H9 (cell line): ENCODE measurements at regions not wholly inside any gene's neighbourhood (a gene's known extent, or its start where the extent isn't known, plus 50 kb on each side); places are given as distances from the start of the nearest gene placed in this dataset.

Experiments used
- DNase-seq: peaks from one replicate; pipeline ENCODE4 v3.0.0-alpha.2; 2017
- H2AFZ ChIP-seq: one replicate; pipeline ENCODE4 v1.6.1; 2013; ENCODE audit warnings: mild to moderate bottlenecking, low read length, control low read depth, moderate library complexity
- H2AK5ac ChIP-seq: 2 replicates; pipeline ENCODE4 v1.6.1; 2013; ENCODE audit warnings: low read length, control low read depth, mixed read lengths; ENCODE audit not compliant: insufficient read length
- H2BK120ac ChIP-seq: one replicate; pipeline ENCODE4 v1.6.1; 2013; ENCODE audit warnings: low read depth, mild to moderate bottlenecking, low read length, control low read depth, inconsistent platforms; ENCODE audit not compliant: poor library complexity, severe bottlenecking
- H2BK12ac ChIP-seq: 2 replicates; pipeline ENCODE4 v1.6.1; 2013; ENCODE audit warnings: low read length, control low read depth, mixed read lengths, low read depth; ENCODE audit not compliant: insufficient read length
- H2BK15ac ChIP-seq: 2 replicates; pipeline ENCODE4 v1.6.1; 2013; ENCODE audit warnings: low read depth, low read length, control low read depth
- H2BK20ac ChIP-seq: one replicate; pipeline ENCODE4 v1.6.1; 2013; ENCODE audit warnings: low read depth, mild to moderate bottlenecking, low read length, control low read depth, inconsistent platforms; ENCODE audit not compliant: poor library complexity, severe bottlenecking
- H2BK5ac ChIP-seq: 2 replicates; pipeline ENCODE4 v1.6.1; 2013; ENCODE audit warnings: low read length, control low read depth, mixed read lengths; ENCODE audit not compliant: insufficient read length
- H3K14ac ChIP-seq: 2 replicates; pipeline ENCODE4 v1.6.1; 2013; ENCODE audit warnings: low read length, control low read depth; ENCODE audit not compliant: insufficient read depth
- H3K18ac ChIP-seq: 2 replicates; pipeline ENCODE4 v1.6.1; 2013; ENCODE audit warnings: low read depth, mild to moderate bottlenecking, mixed read lengths, low read length, control low read depth; ENCODE audit not compliant: insufficient read length
- H3K23ac ChIP-seq: 2 replicates; pipeline ENCODE4 v1.6.1; 2013; ENCODE audit warnings: low read length, control low read depth, mixed read lengths, low read depth; ENCODE audit not compliant: insufficient read length
- H3K23me2 ChIP-seq: 2 replicates; pipeline ENCODE4 v1.6.1; 2013; ENCODE audit warnings: low read depth, mild to moderate bottlenecking, mixed read lengths, low read length, control low read depth; ENCODE audit not compliant: insufficient read length, poor library complexity, severe bottlenecking
- H3K27ac ChIP-seq: 2 replicates; pipeline ENCODE4 v1.5.1; 2013; ENCODE audit warnings: low read length, control low read depth, mixed read lengths, low read depth; ENCODE audit not compliant: insufficient read length
- H3K27me3 ChIP-seq: 2 replicates; pipeline ENCODE4 v1.6.1; 2013; ENCODE audit warnings: low read length, control low read depth, inconsistent platforms; ENCODE audit not compliant: insufficient read depth
- H3K4ac ChIP-seq: 2 replicates; pipeline ENCODE4 v1.6.1; 2013; ENCODE audit warnings: low read depth, mild to moderate bottlenecking, control low read depth, inconsistent platforms, low read length, moderate library complexity
- H3K4me1 ChIP-seq: 2 replicates; pipeline ENCODE4 v1.6.1; 2013; ENCODE audit warnings: low read length, control low read depth, inconsistent platforms; ENCODE audit not compliant: insufficient read depth
- H3K4me2 ChIP-seq: 2 replicates; pipeline ENCODE4 v1.6.1; 2013; ENCODE audit warnings: low read length, control low read depth, mixed read lengths; ENCODE audit not compliant: insufficient read length, insufficient read depth
- H3K56ac ChIP-seq: 2 replicates; pipeline ENCODE4 v1.6.1; 2013; ENCODE audit warnings: low read depth, mild to moderate bottlenecking, mixed read lengths, low read length, control low read depth; ENCODE audit not compliant: insufficient read length
- H3K79me1 ChIP-seq: 2 replicates; pipeline ENCODE4 v1.6.1; 2013; ENCODE audit warnings: low read depth, mild to moderate bottlenecking, moderate library complexity, low read length, control low read depth, inconsistent platforms; ENCODE audit not compliant: insufficient read depth, poor library complexity, severe bottlenecking
- H3K79me2 ChIP-seq: 2 replicates; pipeline ENCODE4 v1.6.1; 2013; ENCODE audit warnings: low read length, control low read depth, inconsistent platforms; ENCODE audit not compliant: insufficient read depth
- H3K9ac ChIP-seq: 2 replicates; pipeline ENCODE4 v1.6.1; 2013; ENCODE audit warnings: low read length, control low read depth, mixed read lengths; ENCODE audit not compliant: insufficient read length; ENCODE audit errors: extremely low read depth
- H3K9me3 ChIP-seq: one replicate; pipeline ENCODE4 v1.6.1; 2013; ENCODE audit warnings: low read depth, low read length, inconsistent platforms; ENCODE audit not compliant: control insufficient read depth
- H3T11ph ChIP-seq: one replicate; pipeline ENCODE4 v1.6.1; 2013; ENCODE audit warnings: mild to moderate bottlenecking, low read length, control low read depth, inconsistent platforms
- H4K20me1 ChIP-seq: one replicate; pipeline ENCODE4 v1.6.1; 2013; ENCODE audit not compliant: control insufficient read depth, insufficient read length, insufficient read depth
- H4K5ac ChIP-seq: 2 replicates; pipeline ENCODE4 v1.6.1; 2013; ENCODE audit warnings: low read depth, mild to moderate bottlenecking, mixed read lengths, low read length, control low read depth; ENCODE audit not compliant: insufficient read length
- H4K8ac ChIP-seq: replicated peaks from 2 replicates; pipeline ENCODE4 v1.6.1; 2013; ENCODE audit warnings: low read length, control low read depth, mixed read lengths, low read depth; ENCODE audit not compliant: insufficient read length
- H4K91ac ChIP-seq: 2 replicates; pipeline ENCODE4 v1.6.1; 2013; ENCODE audit warnings: low read depth, mild to moderate bottlenecking, moderate library complexity, mixed read lengths, low read length, control low read depth; ENCODE audit not compliant: insufficient read length
- H3K27ac Mint-ChIP-seq, 3 experiments: 2 replicates in 2 of 3; 3 replicates in 1 of 3; pipeline ENCODE4 v1.8.0; 2020 to 2021; ENCODE audit warnings: mixed read lengths in 3 of 3, mild to moderate bottlenecking in 1 of 3, moderate library complexity in 1 of 3
- H3K27me3 Mint-ChIP-seq: 2 replicates; pipeline ENCODE4 v1.8.0; 2021; ENCODE audit warnings: low read depth, mild to moderate bottlenecking, moderate library complexity, mixed read lengths
- H3K36me3 Mint-ChIP-seq, 3 experiments: 2 replicates in 2 of 3; 3 replicates in 1 of 3; pipeline ENCODE4 v1.8.0; 2020 to 2021; ENCODE audit warnings: low read depth in 3 of 3, mixed read lengths in 3 of 3; ENCODE audit not compliant: insufficient read depth in 1 of 3
- H3K4me1 Mint-ChIP-seq, 2 experiments: 2 replicates each; pipeline ENCODE4 v1.8.0; 2020; ENCODE audit warnings: mixed read lengths in 2 of 2
- H3K4me3 Mint-ChIP-seq, 2 experiments: 2 replicates in 1 of 2; 3 replicates in 1 of 2; pipeline ENCODE4 v1.8.0; 2020 to 2021; ENCODE audit warnings: mild to moderate bottlenecking in 2 of 2, mixed read lengths in 2 of 2, moderate library complexity in 1 of 2
- H3K9me3 Mint-ChIP-seq, 2 experiments: 2 replicates in 1 of 2; 3 replicates in 1 of 2; pipeline ENCODE4 v1.8.0; 2020; ENCODE audit warnings: mild to moderate bottlenecking in 2 of 2, mixed read lengths in 2 of 2, moderate library complexity in 1 of 2
- WGBS: extraction: QIAGEN DNeasy Blood & Tissue Kit; methylation state at CpG from one replicate; pipeline ENCODE4 v1.1.7; 2013; ENCODE audit warnings: missing lambda C conversion rate, low lambda C conversion rate, mixed read lengths; ENCODE audit not compliant: insufficient read length; ENCODE audit errors: extremely low coverage; 5-methylcytosine and 5-hydroxymethylcytosine counted together
- TF ChIP-seq, protein P1 (sequence below): fragments of 200-600 bp; sonication (generic); conservative IDR thresholded peaks from 3 replicates; pipeline ENCODE4 v1.8.0; 2021; ENCODE audit warnings: antibody characterized with exemption, mild to moderate bottlenecking

DNA sequence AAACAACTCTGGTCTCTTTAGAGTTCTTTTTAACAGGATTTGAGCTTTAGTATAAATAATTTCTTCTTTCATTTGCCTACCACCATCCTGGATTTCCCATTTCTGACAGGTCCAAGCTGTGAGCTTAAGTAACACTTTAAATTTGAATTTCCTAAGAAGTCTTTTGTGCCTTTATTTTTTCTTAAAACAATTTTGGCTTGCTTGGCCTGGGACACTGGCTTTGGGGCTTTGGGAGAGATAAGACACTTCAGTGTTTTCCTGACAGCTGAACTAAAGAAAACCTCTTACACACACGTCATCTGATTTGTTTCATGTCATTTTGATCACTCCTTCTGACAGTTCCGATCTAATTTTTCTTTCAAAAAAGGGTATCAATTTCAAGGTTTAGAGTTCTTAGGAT is 121.3 kb upstream of the BMPER start:
- peaks cover 0 to 10% (median 0%) of the 10 kb centered on the region in 3 experiments; a peak in 3 of 7 replicates for H3K36me3 Mint-ChIP-seq
- no CpG with 5 or more reads among the region's 2 CpGs for WGBS
- no peaks in the 10 kb centered on the region; the same call in 1 of the 2 replicates for H3K27me3 Mint-ChIP-seq
- TF ChIP-seq, protein P1, sequence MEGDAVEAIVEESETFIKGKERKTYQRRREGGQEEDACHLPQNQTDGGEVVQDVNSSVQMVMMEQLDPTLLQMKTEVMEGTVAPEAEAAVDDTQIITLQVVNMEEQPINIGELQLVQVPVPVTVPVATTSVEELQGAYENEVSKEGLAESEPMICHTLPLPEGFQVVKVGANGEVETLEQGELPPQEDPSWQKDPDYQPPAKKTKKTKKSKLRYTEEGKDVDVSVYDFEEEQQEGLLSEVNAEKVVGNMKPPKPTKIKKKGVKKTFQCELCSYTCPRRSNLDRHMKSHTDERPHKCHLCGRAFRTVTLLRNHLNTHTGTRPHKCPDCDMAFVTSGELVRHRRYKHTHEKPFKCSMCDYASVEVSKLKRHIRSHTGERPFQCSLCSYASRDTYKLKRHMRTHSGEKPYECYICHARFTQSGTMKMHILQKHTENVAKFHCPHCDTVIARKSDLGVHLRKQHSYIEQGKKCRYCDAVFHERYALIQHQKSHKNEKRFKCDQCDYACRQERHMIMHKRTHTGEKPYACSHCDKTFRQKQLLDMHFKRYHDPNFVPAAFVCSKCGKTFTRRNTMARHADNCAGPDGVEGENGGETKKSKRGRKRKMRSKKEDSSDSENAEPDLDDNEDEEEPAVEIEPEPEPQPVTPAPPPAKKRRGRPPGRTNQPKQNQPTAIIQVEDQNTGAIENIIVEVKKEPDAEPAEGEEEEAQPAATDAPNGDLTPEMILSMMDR, result no peak
- peaks cover 3 to 4% of the 10 kb centered on the region in 2 experiments; a peak in 3 of 5 replicates for H3K9me3 Mint-ChIP-seq
- Histone ChIP-seq H3T11ph (no peak overlapping the region), H3K14ac (no peak overlapping the region), H4K20me1 (no peaks in the 10 kb centered on the region), H2BK120ac (no peak overlapping the region), H3K56ac (no peak overlapping the region), H2BK15ac (no peak overlapping the region), H3K9me3 (no peaks in the 10 kb centered on the region), H3K4me1 (no peaks in the 10 kb centered on the region), H2BK12ac (no peak overlapping the region), H3K23me2 (no peaks in the 10 kb centered on the region), H3K4me2 (no peak overlapping the region), H2BK5ac (no peak overlapping the region), H3K23ac (no peak overlapping the region), H3K27ac (no peak overlapping the region), H3K79me2 (no peaks in the 10 kb centered on the region), H2AFZ (no peak overlapping the region), H4K91ac (no peak overlapping the region), H3K18ac (no peak overlapping the region), H4K5ac (no peak overlapping the region), H3K9ac (no peak overlapping the region), H2BK20ac (no peak overlapping the region), H2AK5ac (no peak overlapping the region), H3K27me3 (no peaks in the 10 kb centered on the region), H3K4ac (no peak overlapping the region), H3K79me1 (no peaks in the 10 kb centered on the region), H4K8ac (no peak overlapping the region)
- no peak overlapping the region for H3K4me3 Mint-ChIP-seq
- H3K4me1 Mint-ChIP-seq, result peaks cover 12 to 18% of the 10 kb centered on the region in 2 experiments
- H3K27ac Mint-ChIP-seq, result no peak overlapping the region
- no peak for DNase-seq
